Caki2 (cell line): ENCODE measurements at regions not wholly inside any gene's neighbourhood (a gene's known extent, or its start where the extent isn't known, plus 50 kb on each side); places are given as distances from the start of the nearest gene placed in this dataset.
A peak's percentile ranks its signal among the peaks of the same experiment; 100 is the strongest.

Source experiments
- DNase-seq: peaks from one replicate; pipeline ENCODE4 v3.0.0-alpha.2; 2015; ENCODE audit warnings: low read depth
- in situ Hi-C: cut with HindIII; loops from 2 replicates; pipeline ENCODE4 v1.10.0; 2016; ENCODE audit warnings: low sequenced_read_pairs, low pct_unique_long_range_greater_than_20kb, mixed read lengths

DNA sequence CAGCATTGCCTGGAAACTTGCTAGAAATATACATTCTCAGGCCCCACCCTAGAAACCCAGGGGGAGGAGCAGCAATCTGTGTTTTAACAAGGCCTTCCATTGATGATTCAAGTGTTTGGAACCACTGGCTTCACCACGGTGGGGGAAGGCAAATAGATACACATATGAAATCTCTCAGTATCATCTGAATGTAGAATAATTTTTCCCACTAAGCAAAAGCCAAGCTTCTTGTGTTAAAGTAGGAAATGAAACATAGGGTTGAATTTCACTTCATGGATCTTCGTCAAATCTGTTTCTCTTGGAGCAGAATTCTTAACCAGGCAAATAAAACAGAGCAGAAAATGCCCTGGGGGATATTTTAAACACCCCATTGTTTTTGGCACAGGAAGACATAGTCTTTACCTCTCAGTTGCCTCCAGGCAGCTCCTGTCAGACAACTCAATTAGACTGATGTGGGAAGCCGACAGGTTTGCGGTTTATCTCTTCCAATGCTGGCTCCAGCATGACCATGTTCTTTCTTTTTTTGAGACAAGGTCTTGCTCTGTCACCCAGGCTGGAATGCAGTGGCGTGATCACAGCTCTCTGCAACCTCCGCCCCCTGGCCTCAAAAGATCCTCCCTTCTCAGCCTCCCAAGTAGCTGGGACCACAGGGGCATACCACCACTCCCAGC, 213.0 kb downstream of the FOXO1 start:
- in situ Hi-C loops: no loop called here
- peak; percentile 14 for DNase-seq

DNA sequence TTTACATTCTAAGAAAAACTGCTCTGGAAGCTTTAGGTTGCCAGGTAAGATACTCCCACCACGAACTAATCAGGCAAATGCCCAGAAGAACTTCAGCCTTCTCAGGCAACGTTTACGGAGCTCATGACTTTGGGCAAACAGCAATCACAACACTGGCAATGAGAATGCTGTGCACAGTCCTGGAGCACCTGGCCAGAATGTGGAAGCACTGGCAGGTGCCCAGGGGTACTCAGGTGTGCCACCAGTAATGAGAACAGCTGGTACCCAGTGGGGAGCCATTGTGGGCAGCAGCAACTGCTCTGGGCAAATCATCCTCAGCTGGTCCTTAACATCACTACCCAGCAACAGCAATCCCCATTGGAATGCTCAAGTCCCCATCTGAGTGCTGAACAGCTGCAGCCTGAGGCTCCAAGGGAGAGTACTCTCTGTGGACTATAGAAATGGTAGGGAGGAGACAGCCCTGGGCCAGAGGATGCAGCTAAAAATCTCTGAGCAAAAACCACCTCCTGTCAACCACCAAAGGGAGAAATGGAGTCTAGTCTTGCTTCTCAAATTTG, 210.0 kb downstream of the FOXO1 start:
- in situ Hi-C loops: no loop called here
- no peak for DNase-seq

DNA sequence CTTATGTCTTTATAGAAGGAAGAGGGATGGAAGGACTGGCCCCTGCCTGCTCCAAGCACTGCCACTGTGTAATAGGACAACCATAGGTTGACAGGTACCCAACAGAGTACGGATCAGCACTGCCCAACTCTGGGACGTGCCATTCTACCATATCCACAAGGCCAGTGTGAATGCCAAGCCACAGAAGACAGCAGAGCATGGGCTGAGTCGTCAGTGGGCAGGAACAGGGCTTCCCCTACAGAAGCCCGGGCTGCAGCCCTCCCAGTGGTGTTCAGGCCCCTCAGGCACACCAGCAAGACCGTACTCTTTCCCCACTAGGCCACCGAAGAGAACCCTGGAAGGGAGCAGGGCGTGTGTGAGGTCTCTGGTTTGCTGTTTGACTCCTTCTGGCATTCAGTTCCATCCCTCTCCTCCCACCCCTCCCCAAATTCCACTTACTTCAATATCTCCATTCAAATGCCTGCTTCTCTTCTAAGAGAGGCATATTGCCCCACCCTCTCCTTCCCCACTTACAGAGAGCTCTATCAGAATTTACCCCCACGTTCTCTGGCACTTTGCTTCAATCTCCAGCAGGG, 209.4 kb downstream of the FOXO1 start:
- no peak for DNase-seq
- in situ Hi-C loops: no loop called here

DNA sequence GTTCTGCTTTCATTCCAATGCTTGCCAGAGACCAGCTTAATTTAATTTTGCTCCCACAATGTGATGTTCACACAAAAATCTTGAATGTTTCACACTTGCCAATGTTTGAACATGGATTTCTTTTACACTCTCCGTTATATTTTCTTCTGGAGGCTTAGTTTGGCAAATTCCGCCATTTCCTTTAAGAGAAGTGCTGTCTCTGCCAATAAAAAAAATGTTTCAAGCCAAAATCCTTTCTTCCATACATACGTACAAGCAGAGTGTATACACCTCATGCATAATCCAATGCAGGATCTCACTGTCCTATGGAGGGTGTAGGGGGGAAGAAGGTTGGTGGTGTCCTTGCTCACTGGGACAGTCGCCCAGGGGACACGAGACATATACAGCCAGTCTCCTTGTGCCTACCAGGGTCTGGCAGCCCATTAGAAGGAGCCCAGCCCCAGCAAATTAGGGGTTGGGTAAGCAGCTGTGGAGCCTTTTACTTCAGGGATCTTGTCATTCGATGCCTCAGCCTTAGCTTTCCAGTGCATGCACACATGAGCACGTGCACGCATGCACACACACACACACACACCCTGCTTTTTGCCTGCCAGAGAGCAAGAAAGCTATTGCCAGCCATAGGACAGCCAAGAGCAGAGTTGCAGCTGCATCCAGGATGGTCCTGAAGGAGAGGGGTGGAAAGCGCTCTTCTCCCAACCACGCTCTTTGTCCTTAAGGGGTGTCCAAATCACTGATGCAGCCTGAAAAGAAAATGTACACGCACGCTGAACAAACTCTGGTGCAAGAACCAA, 208.3 kb downstream of the FOXO1 start:
- no peak for DNase-seq
- in situ Hi-C loops: no loop called here

GRCh38 chr13:40458720-40458990, 207.8 kb downstream of the FOXO1 start:
- DNase-seq: no peak
- in situ Hi-C loops: no loop called here

DNA sequence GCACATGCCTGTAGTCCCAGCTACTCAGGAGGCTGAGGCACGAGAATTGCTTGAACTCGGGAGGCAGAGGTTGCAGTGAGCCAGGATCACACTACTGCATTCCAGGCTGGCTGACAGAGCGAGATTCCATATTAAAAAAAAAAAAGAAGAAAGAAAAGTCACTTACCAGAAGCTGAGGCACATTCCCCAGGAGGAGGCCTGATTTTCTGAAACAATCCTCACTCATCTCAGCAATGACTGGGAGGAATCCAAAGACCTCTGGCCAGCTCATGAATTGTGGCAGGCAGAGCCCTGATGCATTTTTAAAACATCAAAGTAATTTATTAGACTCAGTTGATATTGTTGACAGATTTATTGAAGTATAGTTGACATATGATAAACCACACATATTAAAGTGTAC, 206.3 kb downstream of the FOXO1 start:
- in situ Hi-C loops: no loop called here
- DNase-seq: no peak

DNA sequence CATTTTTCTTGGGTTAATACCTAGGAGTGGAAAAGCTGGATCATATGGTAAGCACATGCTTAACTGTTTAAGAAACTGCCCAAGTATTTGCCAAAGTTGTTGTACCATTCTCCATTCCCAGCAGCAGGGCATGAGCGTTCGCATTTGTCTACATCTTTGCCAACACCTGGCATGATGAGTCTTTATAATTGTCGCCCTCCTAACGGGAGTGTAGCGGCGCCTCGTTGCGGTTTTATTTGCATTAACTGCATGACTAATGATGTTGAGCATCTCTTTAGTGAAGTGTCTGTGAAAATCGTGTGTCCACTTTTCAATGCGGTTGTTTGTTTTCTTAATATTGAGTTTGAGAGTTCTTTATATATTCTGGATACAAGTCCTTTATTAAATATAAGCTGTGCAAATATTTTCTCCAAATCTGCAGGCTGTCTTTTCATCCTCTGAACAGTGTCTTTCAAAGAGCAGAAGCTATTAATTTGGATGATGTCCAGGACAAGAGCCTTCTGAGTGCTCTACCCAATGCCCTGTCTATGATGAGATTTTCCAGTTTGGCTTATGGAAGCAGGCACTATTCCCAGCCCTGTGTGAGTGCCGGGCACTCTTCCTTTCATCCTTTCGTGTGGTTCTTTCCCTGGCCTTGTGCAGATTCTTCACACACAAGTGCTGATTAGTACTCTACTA, 202.0 kb downstream of the FOXO1 start:
- in situ Hi-C loops: no loop called here
- DNase-seq: no peak

DNA sequence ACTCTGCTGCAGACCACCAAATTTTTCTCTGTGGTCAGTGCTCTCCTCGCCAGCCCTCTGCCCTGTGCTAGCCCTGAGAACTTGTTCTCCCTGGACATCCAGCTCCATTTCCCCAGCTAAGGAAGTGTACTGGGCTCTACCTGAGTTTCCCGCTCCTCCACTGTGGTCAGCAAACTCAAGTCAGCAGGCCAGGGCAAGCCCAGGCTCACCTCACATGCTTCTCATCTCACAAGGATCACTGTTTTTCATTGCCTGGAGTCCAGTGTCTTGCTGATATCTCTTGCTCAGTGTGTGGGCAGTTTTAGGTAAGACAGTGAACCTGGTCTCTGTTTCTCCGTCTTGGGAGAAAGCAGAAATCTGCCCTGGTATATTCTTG, 201.4 kb downstream of the FOXO1 start:
- no peak for DNase-seq
- in situ Hi-C loops: no loop called here

- DNase-seq: no peak
- in situ Hi-C loops: no loop called here
Observed at GRCh38 chr13:40466272-40466671, 200.2 kb downstream of the FOXO1 start.

DNA sequence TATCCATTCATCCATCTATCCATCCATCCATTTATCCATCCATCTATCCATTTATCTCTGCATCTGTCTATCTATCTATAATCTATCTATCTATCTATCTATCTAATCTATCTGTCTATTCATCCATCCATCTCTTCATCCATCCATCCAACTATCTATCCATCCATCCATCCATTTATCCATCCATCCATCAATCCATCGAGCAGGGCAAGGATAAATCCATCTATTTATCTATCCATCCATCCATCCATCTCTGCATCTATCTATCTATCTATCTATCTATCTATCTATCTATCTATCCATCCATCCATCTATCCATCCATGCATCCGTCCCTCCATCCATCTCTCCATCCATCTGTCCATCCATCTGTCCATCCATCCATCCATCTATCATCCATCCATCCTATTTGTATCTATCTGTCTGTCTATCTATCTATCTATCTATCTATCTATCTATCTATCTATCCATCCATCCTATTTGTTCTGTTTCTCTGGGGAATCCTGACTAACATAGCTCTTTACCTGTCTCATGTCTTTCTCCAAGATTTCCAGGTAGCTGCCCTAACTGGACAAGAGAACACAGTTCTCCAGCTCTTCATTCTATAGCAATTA, 198.1 kb downstream of the FOXO1 start:
- in situ Hi-C loops: no loop called here
- DNase-seq: no peak

- DNase-seq: no peak
- in situ Hi-C loops: no loop called here
Observed at GRCh38 chr13:40469581-40470310, 196.7 kb downstream of the FOXO1 start.

GRCh38 chr13:40470660-40471059, 195.8 kb downstream of the FOXO1 start:
- DNase-seq: no peak
- in situ Hi-C loops: no loop called here

GRCh38 chr13:40471076-40471475, 195.4 kb downstream of the FOXO1 start:
- in situ Hi-C loops: no loop called here
- DNase-seq: no peak

DNA sequence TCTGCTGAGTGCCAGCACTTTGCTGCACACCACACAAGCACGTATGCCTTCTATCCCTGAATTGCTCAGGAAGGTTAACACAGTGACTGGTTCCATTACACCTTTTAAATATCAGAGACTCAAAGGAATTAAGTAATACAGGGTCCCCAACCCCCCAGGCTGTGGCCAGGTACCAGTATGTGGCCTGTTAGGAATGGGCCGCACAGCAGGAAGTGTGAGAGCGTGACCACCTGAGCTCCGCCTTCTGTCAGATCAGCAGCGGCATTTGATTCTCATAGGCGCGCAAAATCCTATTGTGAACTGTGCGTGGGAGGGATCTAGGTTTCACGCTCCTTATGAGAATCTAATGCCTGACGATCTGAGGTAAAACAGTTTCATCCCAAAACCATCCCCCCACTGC, 194.5 kb downstream of the FOXO1 start:
- in situ Hi-C loops: no loop called here

GRCh38 chr13:40472427-40473220, 193.8 kb downstream of the FOXO1 start:
- in situ Hi-C loops: no loop called here

More for the DNA sequence above, 194.5 kb downstream of the FOXO1 start:
- DNase-seq: no peak

GRCh38 chr13:40475617-40476016, 190.8 kb downstream of the FOXO1 start:
- in situ Hi-C loops: no loop called here

More at GRCh38 chr13:40472427-40473220, 193.8 kb downstream of the FOXO1 start:
- no peak for DNase-seq

GRCh38 chr13:40476175-40476958, 190.1 kb downstream of the FOXO1 start:
- no peak for DNase-seq
- in situ Hi-C loops: no loop called here

More at GRCh38 chr13:40475617-40476016, 190.8 kb downstream of the FOXO1 start:
- DNase-seq: no peak
